H1 (cell line): ENCODE measurements at regions not wholly inside any gene's neighbourhood (a gene's known extent, or its start where the extent isn't known, plus 50 kb on each side); places are given as distances from the start of the nearest gene placed in this dataset.
A peak's percentile ranks its signal among the peaks of the same experiment; 100 is the strongest.

Source experiments
- CTCF ChIP-seq, 3 experiments: IDR thresholded peaks; 1 replicate in 2 of 3; 2 replicates in 1 of 3; pipeline versions ENCODE4 v1.5.1 to v1.6.1; 2011; ENCODE audit warnings: low read length in 3 of 3, mild to moderate bottlenecking in 3 of 3, inconsistent platforms in 2 of 3, low read depth in 1 of 3, moderate library complexity in 1 of 3; ENCODE audit not compliant: insufficient read depth in 1 of 3; ENCODE audit errors: control extremely low read depth in 1 of 3
- EP300 ChIP-seq, 2 experiments: IDR thresholded peaks; 1 replicate in 1 of 2; 2 replicates in 1 of 2; pipeline ENCODE4 v1.6.1; 2011 to 2012; ENCODE audit warnings: low read depth in 2 of 2, low read length in 2 of 2, mild to moderate bottlenecking in 2 of 2, borderline replicate concordance in 1 of 2, inconsistent platforms in 1 of 2, moderate library complexity in 1 of 2
- ZNF274 ChIP-seq: IDR thresholded peaks from 2 replicates; pipeline ENCODE4 v1.7.0; 2012; ENCODE audit warnings: low read length, borderline replicate concordance; ENCODE audit errors: extremely low read depth

DNA sequence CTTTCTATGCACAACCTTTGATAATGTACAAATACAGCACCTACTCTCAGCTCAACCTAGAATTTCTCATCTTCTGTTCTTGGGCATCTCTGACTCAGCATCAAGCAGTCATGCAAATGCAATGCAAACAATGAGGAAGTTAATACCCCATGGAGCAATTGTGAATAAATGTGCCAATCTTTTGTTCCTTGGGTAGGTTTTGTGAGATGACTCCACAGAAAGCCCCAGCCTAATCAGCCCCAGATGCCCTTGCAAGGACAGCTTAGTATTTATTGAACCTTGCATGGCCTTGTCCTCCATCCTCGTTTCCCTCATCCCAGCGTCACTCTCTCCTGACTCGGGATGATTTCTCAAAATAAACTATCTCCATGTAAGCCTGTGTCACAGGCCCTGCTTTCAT lies 494.7 kb upstream of the NECTIN3 start:
- TF ChIP-seq CTCF (IDR thresholded peaks at IDR 0.05; ENCODE audit: control extremely low read depth in 1 of 3, insufficient read depth in 1 of 3, low read depth in 1 of 3, low read length in 3 of 3) (no peak), ZNF274 (no peak), EP300 (IDR thresholded peaks at IDR 0.05; ENCODE audit: borderline replicate concordance in 1 of 2, low read depth in 2 of 2, low read length in 2 of 2) (peak in 1 of 2 experiments; percentile 93; a peak in 1 of 3 replicates)
